Neural cell (in vitro differentiated cells): ENCODE measurements at regions not wholly inside any gene's neighbourhood (a gene's known extent, or its start where the extent isn't known, plus 50 kb on each side); places are given as distances from the start of the nearest gene placed in this dataset.

Experiments
- H2AFZ ChIP-seq: fragments of 200-600, 300-800 bp; sonication (generic), shearing (Covaris generic); 2 replicates; pipeline ENCODE4 v1.6.0; 2014; ENCODE audit warnings: low read depth, mild to moderate bottlenecking, antibody characterized with exemption, low read length, moderate library complexity
- H3F3A ChIP-seq: fragments of 200-600 bp; shearing (Covaris generic); 2 replicates; pipeline ENCODE4 v1.6.1; 2016; ENCODE audit warnings: mild to moderate bottlenecking, moderate library complexity, mixed read lengths, antibody characterized with exemption, low read length; ENCODE audit not compliant: insufficient read depth, poor library complexity, severe bottlenecking
- H3K27ac ChIP-seq: fragments of 200-600, 300-800 bp; sonication (generic), shearing (Covaris generic); 2 replicates; pipeline ENCODE4 v1.5.1; 2014; ENCODE audit warnings: mild to moderate bottlenecking, low read length, moderate library complexity
- H3K27me3 ChIP-seq: fragments of 300-800, 200-600 bp; sonication (generic), shearing (Covaris generic); 2 replicates; pipeline ENCODE4 v1.6.0; 2014; ENCODE audit warnings: mild to moderate bottlenecking, low read depth, low read length, moderate library complexity; ENCODE audit not compliant: insufficient read depth
- H3K36me3 ChIP-seq: fragments of 300-800, 200-600 bp; sonication (generic), shearing (Covaris generic); 2 replicates; pipeline ENCODE4 v1.5.1; 2014; ENCODE audit warnings: mild to moderate bottlenecking, antibody characterized with exemption, low read length, moderate library complexity; ENCODE audit not compliant: insufficient read depth
- H3K4me2 ChIP-seq: fragments of 300-800, 200-600 bp; sonication (generic), shearing (Covaris generic); 2 replicates; pipeline ENCODE4 v1.6.0; 2014; ENCODE audit warnings: mild to moderate bottlenecking, low read length
- H3K4me3 ChIP-seq: fragments of 300-800, 200-600 bp; sonication (generic), shearing (Covaris generic); 2 replicates; pipeline ENCODE4 v1.5.1; 2014; ENCODE audit warnings: mild to moderate bottlenecking, low read length, moderate library complexity
- H3K79me2 ChIP-seq: fragments of 200-600 bp; shearing (Covaris generic); replicated peaks from 2 replicates; pipeline ENCODE4 v1.6.0; 2014; ENCODE audit warnings: mild to moderate bottlenecking, low read length, moderate library complexity; ENCODE audit not compliant: insufficient read depth
- H3K9ac ChIP-seq: fragments of 300-800, 200-600 bp; sonication (generic), shearing (Covaris generic); 2 replicates; pipeline ENCODE4 v1.6.1; 2016; ENCODE audit warnings: mild to moderate bottlenecking, low read length, mixed read lengths
- H3K9me2 ChIP-seq: fragments of 200-600 bp; shearing (Covaris generic); 2 replicates; pipeline ENCODE4 v1.6.1; 2016; ENCODE audit warnings: mild to moderate bottlenecking, low read length, mixed read lengths; ENCODE audit not compliant: insufficient read depth
- H3K9me3 ChIP-seq: fragments of 200-600, 300-800 bp; sonication (generic), shearing (Covaris generic); 2 replicates; pipeline ENCODE4 v1.6.1; 2016; ENCODE audit warnings: mild to moderate bottlenecking, mixed run types, low read length, moderate library complexity, mixed read lengths
- H4K20me1 ChIP-seq: fragments of 200-600 bp; shearing (Covaris generic); 2 replicates; pipeline ENCODE4 v1.6.1; 2016; ENCODE audit warnings: mild to moderate bottlenecking, mixed run types; ENCODE audit not compliant: insufficient read depth
- EP300 ChIP-seq: fragments of 450-650 bp; conservative IDR thresholded peaks from 2 replicates; pipeline ENCODE4 v1.6.1; 2014; ENCODE audit warnings: antibody characterized with exemption, mild to moderate bottlenecking, moderate library complexity; ENCODE audit not compliant: poor library complexity, severe bottlenecking
- EZH2 ChIP-seq: fragments of 200-600, 300-800 bp; shearing (Covaris generic), sonication (generic); IDR thresholded peaks from 2 replicates; pipeline ENCODE4 v1.6.1; 2014; ENCODE audit warnings: antibody characterized with exemption, low read length, borderline replicate concordance, mild to moderate bottlenecking; ENCODE audit not compliant: insufficient read depth, poor library complexity, severe bottlenecking
- MXI1 ChIP-seq: fragments of 450-650 bp; conservative IDR thresholded peaks from 2 replicates; pipeline ENCODE4 v1.6.1; 2014; ENCODE audit warnings: antibody characterized with exemption, mild to moderate bottlenecking; ENCODE audit not compliant: poor library complexity, severe bottlenecking
- POLR2AphosphoS5 ChIP-seq: IDR thresholded peaks from 2 replicates; pipeline ENCODE4 v1.6.1; 2012
- RAD21 ChIP-seq: fragments of 450-650 bp; conservative IDR thresholded peaks from 2 replicates; pipeline ENCODE4 v1.6.1; 2014; ENCODE audit warnings: antibody characterized with exemption, mild to moderate bottlenecking, moderate library complexity
- SMC3 ChIP-seq: fragments of 450-650 bp; conservative IDR thresholded peaks from 2 replicates; pipeline ENCODE4 v1.6.1; 2014; ENCODE audit warnings: antibody characterized with exemption, mild to moderate bottlenecking, moderate library complexity; ENCODE audit not compliant: poor library complexity
- TAF1 ChIP-seq: IDR thresholded peaks from 2 replicates; pipeline ENCODE4 v1.6.1; 2012; ENCODE audit warnings: low read depth
- TF ChIP-seq, protein P1 (sequence below): fragments of 450-650 bp; IDR thresholded peaks from 2 replicates; pipeline ENCODE4 v1.5.1; 2014; ENCODE audit warnings: antibody characterized with exemption, mild to moderate bottlenecking, moderate library complexity; ENCODE audit not compliant: poor library complexity, severe bottlenecking
- TF ChIP-seq, protein P2 (sequence below): IDR thresholded peaks from 2 replicates; pipeline ENCODE4 v1.6.1; 2012; ENCODE audit warnings: borderline replicate concordance

DNA sequence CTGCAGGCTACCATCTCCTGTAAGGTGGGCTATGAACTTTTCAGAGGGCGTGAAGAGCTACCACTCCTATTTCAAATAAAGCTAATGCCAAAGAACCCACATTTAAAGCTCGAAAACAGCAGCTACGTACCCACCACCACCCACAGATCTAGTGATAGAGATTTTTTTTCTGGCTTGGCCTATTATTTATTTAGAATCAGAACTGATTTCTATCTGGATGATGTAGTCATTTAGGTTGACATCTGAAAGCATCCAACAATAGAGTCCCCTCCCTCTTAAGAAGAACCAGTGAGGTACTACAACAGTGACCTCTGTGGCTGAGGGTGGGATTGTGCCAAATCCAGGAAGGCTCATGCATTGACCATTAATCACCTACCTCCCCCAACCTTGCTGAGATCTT, 113.8 kb upstream of the ADO start:
- Histone ChIP-seq H4K20me1 (no peaks in the 10 kb centered on the region), H3K27ac (no peak overlapping the region)

DNA sequence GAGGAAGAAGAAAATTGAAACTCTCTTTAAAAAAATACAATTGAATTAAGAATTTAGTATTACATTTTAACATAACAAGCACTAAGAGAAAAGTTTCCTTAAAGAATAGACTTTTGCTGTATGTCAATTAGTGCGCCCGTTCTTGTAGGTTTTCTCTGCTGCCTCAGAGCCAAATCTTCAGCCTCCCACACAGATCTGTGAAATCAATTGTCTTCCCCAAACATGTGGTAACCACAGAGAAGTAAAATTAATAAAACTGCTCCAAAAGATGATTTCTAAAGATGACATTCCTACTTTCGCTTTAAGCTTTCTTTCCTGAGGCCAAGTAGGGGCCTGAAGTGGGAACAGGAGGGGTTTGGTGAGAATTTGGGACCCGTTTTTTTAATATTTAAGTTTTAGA, 113.2 kb upstream of the ADO start:
- no peaks in the 10 kb centered on the region for H3K9me2 ChIP-seq
- H3K27ac ChIP-seq: no peak overlapping the region
- no peak overlapping the region for H3K4me2 ChIP-seq
- no peaks in the 10 kb centered on the region for H3K36me3 ChIP-seq
- H3F3A ChIP-seq: no peaks in the 10 kb centered on the region
- H3K9ac ChIP-seq: no peak overlapping the region
- TF ChIP-seq, protein P1, sequence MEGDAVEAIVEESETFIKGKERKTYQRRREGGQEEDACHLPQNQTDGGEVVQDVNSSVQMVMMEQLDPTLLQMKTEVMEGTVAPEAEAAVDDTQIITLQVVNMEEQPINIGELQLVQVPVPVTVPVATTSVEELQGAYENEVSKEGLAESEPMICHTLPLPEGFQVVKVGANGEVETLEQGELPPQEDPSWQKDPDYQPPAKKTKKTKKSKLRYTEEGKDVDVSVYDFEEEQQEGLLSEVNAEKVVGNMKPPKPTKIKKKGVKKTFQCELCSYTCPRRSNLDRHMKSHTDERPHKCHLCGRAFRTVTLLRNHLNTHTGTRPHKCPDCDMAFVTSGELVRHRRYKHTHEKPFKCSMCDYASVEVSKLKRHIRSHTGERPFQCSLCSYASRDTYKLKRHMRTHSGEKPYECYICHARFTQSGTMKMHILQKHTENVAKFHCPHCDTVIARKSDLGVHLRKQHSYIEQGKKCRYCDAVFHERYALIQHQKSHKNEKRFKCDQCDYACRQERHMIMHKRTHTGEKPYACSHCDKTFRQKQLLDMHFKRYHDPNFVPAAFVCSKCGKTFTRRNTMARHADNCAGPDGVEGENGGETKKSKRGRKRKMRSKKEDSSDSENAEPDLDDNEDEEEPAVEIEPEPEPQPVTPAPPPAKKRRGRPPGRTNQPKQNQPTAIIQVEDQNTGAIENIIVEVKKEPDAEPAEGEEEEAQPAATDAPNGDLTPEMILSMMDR: no peak
- TF ChIP-seq TAF1 (no peak), EP300 (no peak), POLR2AphosphoS5 (no peak), RAD21 (no peak), SMC3 (no peak), EZH2 (no peak), MXI1 (no peak)
- TF ChIP-seq, protein P2, sequence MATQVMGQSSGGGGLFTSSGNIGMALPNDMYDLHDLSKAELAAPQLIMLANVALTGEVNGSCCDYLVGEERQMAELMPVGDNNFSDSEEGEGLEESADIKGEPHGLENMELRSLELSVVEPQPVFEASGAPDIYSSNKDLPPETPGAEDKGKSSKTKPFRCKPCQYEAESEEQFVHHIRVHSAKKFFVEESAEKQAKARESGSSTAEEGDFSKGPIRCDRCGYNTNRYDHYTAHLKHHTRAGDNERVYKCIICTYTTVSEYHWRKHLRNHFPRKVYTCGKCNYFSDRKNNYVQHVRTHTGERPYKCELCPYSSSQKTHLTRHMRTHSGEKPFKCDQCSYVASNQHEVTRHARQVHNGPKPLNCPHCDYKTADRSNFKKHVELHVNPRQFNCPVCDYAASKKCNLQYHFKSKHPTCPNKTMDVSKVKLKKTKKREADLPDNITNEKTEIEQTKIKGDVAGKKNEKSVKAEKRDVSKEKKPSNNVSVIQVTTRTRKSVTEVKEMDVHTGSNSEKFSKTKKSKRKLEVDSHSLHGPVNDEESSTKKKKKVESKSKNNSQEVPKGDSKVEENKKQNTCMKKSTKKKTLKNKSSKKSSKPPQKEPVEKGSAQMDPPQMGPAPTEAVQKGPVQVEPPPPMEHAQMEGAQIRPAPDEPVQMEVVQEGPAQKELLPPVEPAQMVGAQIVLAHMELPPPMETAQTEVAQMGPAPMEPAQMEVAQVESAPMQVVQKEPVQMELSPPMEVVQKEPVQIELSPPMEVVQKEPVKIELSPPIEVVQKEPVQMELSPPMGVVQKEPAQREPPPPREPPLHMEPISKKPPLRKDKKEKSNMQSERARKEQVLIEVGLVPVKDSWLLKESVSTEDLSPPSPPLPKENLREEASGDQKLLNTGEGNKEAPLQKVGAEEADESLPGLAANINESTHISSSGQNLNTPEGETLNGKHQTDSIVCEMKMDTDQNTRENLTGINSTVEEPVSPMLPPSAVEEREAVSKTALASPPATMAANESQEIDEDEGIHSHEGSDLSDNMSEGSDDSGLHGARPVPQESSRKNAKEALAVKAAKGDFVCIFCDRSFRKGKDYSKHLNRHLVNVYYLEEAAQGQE: no peak
- H2AFZ ChIP-seq: no peak overlapping the region
- no peaks in the 10 kb centered on the region for H3K79me2 ChIP-seq
- H3K27me3 ChIP-seq: no peaks in the 10 kb centered on the region
- H3K9me3 ChIP-seq: no peaks in the 10 kb centered on the region
- no peak overlapping the region for H3K4me3 ChIP-seq
- no peaks in the 10 kb centered on the region for H4K20me1 ChIP-seq

More for the DNA sequence above, 113.8 kb upstream of the ADO start:
- no peaks in the 10 kb centered on the region for H3F3A ChIP-seq
- no peaks in the 10 kb centered on the region for H3K9me2 ChIP-seq
- H3K27me3 ChIP-seq: no peaks in the 10 kb centered on the region
- H3K36me3 ChIP-seq: no peaks in the 10 kb centered on the region
- H2AFZ ChIP-seq: no peak overlapping the region
- H3K4me3 ChIP-seq: no peak overlapping the region
- no peaks in the 10 kb centered on the region for H3K79me2 ChIP-seq
- H3K9me3 ChIP-seq: no peaks in the 10 kb centered on the region
- TF ChIP-seq, protein P1: no peak
- TF ChIP-seq MXI1 (no peak), POLR2AphosphoS5 (no peak), RAD21 (no peak), SMC3 (no peak), TAF1 (no peak), EP300 (no peak), EZH2 (no peak)
- no peak overlapping the region for H3K4me2 ChIP-seq
- H3K9ac ChIP-seq: no peak overlapping the region
